SK-MEL-5 (cell line): ENCODE measurements at regions not wholly inside any gene's neighbourhood (a gene's known extent, or its start where the extent isn't known, plus 50 kb on each side); places are given as distances from the start of the nearest gene placed in this dataset.
"Not testable (repeated sequence)": the region's sequence is repeated elsewhere in the genome, so short reads cannot be mapped to it uniquely, and the experiment has no call there.

Experiments used
- DNase-seq: peaks from one replicate; pipeline ENCODE4 v3.0.0-alpha.2; 2016; ENCODE audit warnings: low read depth, low spot score
- in situ Hi-C: cut with HindIII; loops from 2 replicates; pipeline ENCODE4 v1.10.0; 2016; ENCODE audit warnings: low sequenced_read_pairs, high pct_unique_total_duplicates, low pct_unique_long_range_greater_than_20kb

GRCh38 chr6:81531869-81532561 is 220.5 kb downstream of the TENT5A start:
- in situ Hi-C loops = no loop called here
- DNase-seq = no peak

- no peak for DNase-seq
- in situ Hi-C loops = no loop called here
These were observed 235.0 kb downstream of the TENT5A start for GRCh38 chr6:81517455-81517854.

- peak; percentile 41 for DNase-seq
- in situ Hi-C loops = no loop called here
These were observed 236.7 kb downstream of the TENT5A start for GRCh38 chr6:81515562-81516453.

- DNase-seq, in situ Hi-C loops: not testable (repeated sequence)
These were observed 238.3 kb downstream of the TENT5A start for GRCh38 chr6:81514195-81514594.

- in situ Hi-C loops = no loop called here
- DNase-seq = no peak
These were observed 241.1 kb downstream of the TENT5A start for GRCh38 chr6:81511423-81511822.

- no peak for DNase-seq
- in situ Hi-C loops = no loop called here
These were observed 256.5 kb downstream of the TENT5A start for GRCh38 chr6:81495999-81496398.

- in situ Hi-C loops = no loop called here
- no peak for DNase-seq
These were observed 260.9 kb downstream of the TENT5A start for GRCh38 chr6:81491454-81492101.

GRCh38 chr6:81487489-81487888 is 265.0 kb downstream of the TENT5A start:
- in situ Hi-C loops = no loop called here
- no peak for DNase-seq

GRCh38 chr6:81486234-81486633 is 266.2 kb downstream of the TENT5A start:
- in situ Hi-C loops = no loop called here
- DNase-seq = no peak

- in situ Hi-C loops = no loop called here
- no peak for DNase-seq
These were observed 267.1 kb downstream of the TENT5A start for GRCh38 chr6:81485395-81485794.

- in situ Hi-C loops = no loop called here
- no peak for DNase-seq
These were observed 268.2 kb downstream of the TENT5A start for GRCh38 chr6:81484251-81484650.

- DNase-seq = no peak
- in situ Hi-C loops = no loop called here
These were observed 272.3 kb downstream of the TENT5A start for GRCh38 chr6:81480139-81480538.

- in situ Hi-C loops = no loop called here
- DNase-seq = no peak
These were observed 275.6 kb downstream of the TENT5A start for GRCh38 chr6:81476881-81477280.

- in situ Hi-C loops = no loop called here
- DNase-seq = no peak
These were observed 276.8 kb downstream of the TENT5A start for GRCh38 chr6:81475646-81476045.

- in situ Hi-C loops = no loop called here
These were observed 286.6 kb downstream of the TENT5A start for GRCh38 chr6:81465859-81466258.

GRCh38 chr6:81456416-81456815 is 296.1 kb downstream of the TENT5A start:
- in situ Hi-C loops = no loop called here
- no peak for DNase-seq

More at GRCh38 chr6:81465859-81466258, 286.6 kb downstream of the TENT5A start:
- DNase-seq = peak; percentile 59

- in situ Hi-C loops = no loop called here
- no peak for DNase-seq
These were observed 296.8 kb downstream of the TENT5A start for GRCh38 chr6:81455641-81456040.

GRCh38 chr6:81451787-81452186 is 300.7 kb downstream of the TENT5A start:
- peak; percentile 96 for DNase-seq
- in situ Hi-C loops = no loop called here
